Activated B cell treated with CpG ODN at 0.5 μM for 24 hours (primary cell): ENCODE measurements at regions not wholly inside any gene's neighbourhood (a gene's known extent, or its start where the extent isn't known, plus 50 kb on each side); places are given as distances from the start of the nearest gene placed in this dataset.

Experiments used
- ATAC-seq: fragments of 200-7000 bp; cut with Tn5 transposase; one replicate; pipeline ENCODE4 v1.10.0; 2021; ENCODE audit warnings: low read depth, mild to moderate bottlenecking, moderate library complexity
- CTCF ChIA-PET: fragments of 350-600 bp; sonication (Branson Sonifier 250); formaldehyde crosslinking; loops from one replicate; lab custom pipeline; 2021; ENCODE audit warnings: antibody characterized with exemption; lab: Charles Lee
- POLR2A ChIA-PET: fragments of 350-600 bp; sonication (Branson Sonifier 250); formaldehyde crosslinking; loops from one replicate; lab custom pipeline; 2021; ENCODE audit warnings: antibody characterized with exemption; lab: Charles Lee
- DNase-seq: peaks from one replicate; pipeline ENCODE4 v3.0.0; 2022
- H3K27ac Mint-ChIP-seq: one replicate; pipeline ENCODE4 v1.8.0; 2020; ENCODE audit warnings: mixed read lengths
- H3K27me3 Mint-ChIP-seq: one replicate; pipeline ENCODE4 v1.8.0; 2021; ENCODE audit warnings: mixed read lengths
- H3K36me3 Mint-ChIP-seq: one replicate; pipeline ENCODE4 v1.8.0; 2021; ENCODE audit warnings: low read depth, mixed read lengths
- H3K4me1 Mint-ChIP-seq: one replicate; pipeline ENCODE4 v1.8.0; 2021; ENCODE audit warnings: mixed read lengths
- H3K4me3 Mint-ChIP-seq: one replicate; pipeline ENCODE4 v1.8.0; 2020; ENCODE audit warnings: mild to moderate bottlenecking, mixed read lengths
- H3K9me3 Mint-ChIP-seq: one replicate; pipeline ENCODE4 v1.8.0; 2020; ENCODE audit warnings: mixed read lengths
- CTCF ChIP-seq: fragments of 200-600 bp; IDR thresholded peaks from one replicate; pipeline ENCODE4 v1.8.0; 2022; ENCODE audit warnings: antibody characterized with exemption, mild to moderate bottlenecking
- intact Hi-C: fragments of 100-400 bp; cut with micrococcal nuclease; formaldehyde crosslinking; loops from one replicate; pipeline ENCODE4 v1.15.1; 2024

- H3K27me3 Mint-ChIP-seq = peaks cover 2% of the 10 kb centered on the region
- ChIA-PET POLR2A (no interaction called here), CTCF (no interaction called here)
- intact Hi-C loops = no loop called here
- H3K4me1 Mint-ChIP-seq = peaks cover 4% of the 10 kb centered on the region
- ATAC-seq = no peak
- no peak for TF ChIP-seq CTCF
- H3K9me3 Mint-ChIP-seq = no peaks in the 10 kb centered on the region
- no peak overlapping the region for H3K4me3 Mint-ChIP-seq
- no peaks in the 10 kb centered on the region for H3K36me3 Mint-ChIP-seq
- no peak overlapping the region for H3K27ac Mint-ChIP-seq
- DNase-seq = no peak
Measured at GRCh38 chr1:83775977-83776603, 222.8 kb downstream of the TTLL7 start.

GRCh38 chr1:83773059-83773458 is 225.9 kb downstream of the TTLL7 start:
- Mint-ChIP-seq H3K36me3 (no peaks in the 10 kb centered on the region), H3K27ac (no peak overlapping the region), H3K4me1 (peaks cover 21% of the 10 kb centered on the region), H3K9me3 (no peaks in the 10 kb centered on the region), H3K4me3 (no peak overlapping the region), H3K27me3 (no peaks in the 10 kb centered on the region)
- ATAC-seq (no peak), DNase-seq (no peak)
- POLR2A ChIA-PET = no interaction called here
- CTCF ChIA-PET = no interaction called here
- intact Hi-C loops = loop anchor here (1.0 kb wide), 1 partner anchor 8 kb away; no protein-coding TSS in a partner anchor
- TF ChIP-seq CTCF = no peak

GRCh38 chr1:83770319-83770661 is 228.6 kb downstream of the TTLL7 start:
- ChIA-PET POLR2A (no interaction called here), CTCF (interaction anchor here (0.8 kb wide), 1 partner anchor 260 kb away, joined by 4 read pairs; no protein-coding TSS in a partner anchor)
- intact Hi-C loops = no loop called here
- DNase-seq (no peak), ATAC-seq (no peak)
- H3K4me3 Mint-ChIP-seq = no peak overlapping the region
- H3K9me3 Mint-ChIP-seq = no peaks in the 10 kb centered on the region
- H3K36me3 Mint-ChIP-seq = no peaks in the 10 kb centered on the region
- H3K27me3 Mint-ChIP-seq = no peaks in the 10 kb centered on the region
- no peak for TF ChIP-seq CTCF
- H3K4me1 Mint-ChIP-seq = peaks cover 26% of the 10 kb centered on the region
- no peak overlapping the region for H3K27ac Mint-ChIP-seq

- ChIA-PET CTCF (interaction anchor here (0.8 kb wide), 1 partner anchor 260 kb away, joined by 4 read pairs; no protein-coding TSS in a partner anchor), POLR2A (no interaction called here)
- intact Hi-C loops = loop anchor here (10.0 kb wide), 3 partner anchors 645 to 1285 kb away; no protein-coding TSS in a partner anchor
Measured at GRCh38 chr1:83769594-83770318, 229.2 kb downstream of the TTLL7 start.

More at GRCh38 chr1:83769594-83770318, 229.2 kb downstream of the TTLL7 start:
- Mint-ChIP-seq H3K9me3 (no peaks in the 10 kb centered on the region), H3K36me3 (no peaks in the 10 kb centered on the region), H3K4me3 (peak overlapping the region; percentile 30), H3K27ac (peak overlapping the region; percentile 21), H3K27me3 (no peaks in the 10 kb centered on the region), H3K4me1 (peaks cover 26% of the 10 kb centered on the region)
- TF ChIP-seq CTCF = no peak
- DNase-seq (no peak), ATAC-seq (no peak)
